GM10266 (cell line): ENCODE measurements at regions not wholly inside any gene's neighbourhood (a gene's known extent, or its start where the extent isn't known, plus 50 kb on each side); places are given as distances from the start of the nearest gene placed in this dataset.

ENCODE experiments used
- DNase-seq: peaks from one replicate; pipeline ENCODE4 v3.0.0; 2012; ENCODE audit errors: extremely low spot score
- CTCF ChIP-seq: IDR thresholded peaks from 2 replicates; pipeline ENCODE4 v1.5.1; 2012; ENCODE audit warnings: mild to moderate bottlenecking, low read depth; ENCODE audit not compliant: control insufficient read depth, insufficient read depth; ENCODE audit errors: missing control alignments

- no peak for DNase-seq
- TF ChIP-seq CTCF, result no peak
Measured at GRCh38 chr19:46944918-46945628, 74.6 kb upstream of the NPAS1 start.

DNA sequence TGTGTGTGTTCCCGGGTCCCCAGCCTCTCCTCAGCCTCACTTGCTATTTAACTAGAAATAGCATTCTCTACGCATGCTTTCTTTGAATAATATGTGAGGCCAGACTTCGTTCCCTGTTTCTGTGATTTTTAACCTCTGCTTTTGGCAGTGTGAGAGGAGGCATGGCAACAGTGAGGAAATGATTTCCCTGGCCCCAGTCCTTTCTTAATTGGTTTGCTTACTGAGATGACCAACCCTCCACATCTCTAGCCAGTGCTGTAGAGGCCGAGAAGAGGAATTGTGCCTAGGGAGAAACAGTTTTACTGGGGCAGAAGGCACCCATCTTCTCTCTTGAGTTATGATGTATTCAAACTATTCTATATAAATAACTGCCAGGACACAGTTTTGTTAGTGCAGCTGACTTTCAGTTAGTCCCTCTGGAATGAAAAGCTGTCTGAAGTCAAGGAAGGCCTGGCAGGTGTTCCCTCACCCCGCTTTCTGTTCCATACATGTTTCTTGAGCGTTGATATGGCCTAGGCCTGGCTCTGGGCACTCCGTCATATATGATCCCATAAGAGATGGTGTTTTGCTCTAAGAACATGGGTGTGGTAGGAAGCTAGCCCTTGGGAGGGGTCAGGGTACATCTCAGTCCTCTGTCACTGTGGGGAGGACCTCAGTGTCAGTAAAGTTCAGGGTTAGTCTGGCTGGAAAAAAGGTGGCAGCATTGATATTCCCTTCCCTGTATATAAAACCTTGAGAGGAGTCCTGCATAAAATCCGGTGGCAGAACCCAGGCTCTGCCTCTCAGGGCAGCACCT, 73.7 kb upstream of the NPAS1 start:
- DNase-seq, result no peak
- TF ChIP-seq CTCF, result no peak

GRCh38 chr19:46946611-46947238, 72.9 kb upstream of the NPAS1 start:
- no peak for DNase-seq
- TF ChIP-seq CTCF, result no peak

GRCh38 chr19:46947866-46948265, 71.8 kb upstream of the NPAS1 start:
- TF ChIP-seq CTCF, result no peak
- DNase-seq, result no peak

- DNase-seq, result no peak
- TF ChIP-seq CTCF, result no peak
Measured at GRCh38 chr19:46950526-46951170, 69.0 kb upstream of the NPAS1 start.

- TF ChIP-seq CTCF, result no peak
- no peak for DNase-seq
Measured at GRCh38 chr19:46951171-46951986, 68.3 kb upstream of the NPAS1 start.
